Gastrocnemius medialis (tissue), 4 donors: ENCODE measurements at regions not wholly inside any gene's neighbourhood (a gene's known extent, or its start where the extent isn't known, plus 50 kb on each side); places are given as distances from the start of the nearest gene placed in this dataset.

ENCODE experiments used
- POLR2A ChIP-seq, 2 donors: fragments of 450-650 bp; IDR thresholded peaks; one replicate each; pipeline ENCODE4 v1.6.1; 2017; ENCODE audit warnings: antibody characterized with exemption in 2 of 2, mild to moderate bottlenecking in 2 of 2, moderate library complexity in 2 of 2
- TF ChIP-seq, protein P1 (sequence below), 5 experiments: fragments of 450-650 bp in 3 of 5; fragments of 200-600 bp in 2 of 5; sonication (generic) in 2 of 5; IDR thresholded peaks in 4 of 5; conservative IDR thresholded peaks in 1 of 5; 1 replicate in 4 of 5; 2 replicates in 1 of 5; pipeline ENCODE4 v1.5.1; 2016 to 2019; ENCODE audit warnings: antibody characterized with exemption in 5 of 5, mild to moderate bottlenecking in 3 of 5, moderate library complexity in 3 of 5

DNA sequence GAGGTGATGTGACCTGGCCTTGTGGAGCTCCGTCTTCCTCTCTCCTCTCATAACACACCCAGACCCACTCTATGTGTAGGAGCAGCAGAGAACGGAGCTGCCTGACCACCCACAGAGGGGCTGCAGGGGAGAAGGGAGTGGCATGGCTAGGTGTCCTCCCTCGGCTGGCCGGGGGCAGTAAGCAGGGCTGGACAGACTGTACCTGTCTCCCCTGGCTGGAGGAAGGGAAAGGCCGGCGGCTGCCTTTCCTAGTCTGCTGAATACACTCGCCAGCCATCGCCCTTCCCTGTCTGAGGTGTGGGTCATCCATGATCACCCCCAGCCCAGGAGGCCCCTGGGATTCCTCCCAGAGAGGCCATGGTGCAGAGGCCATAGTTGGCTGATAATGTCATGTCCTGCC is 187.2 kb upstream of the AJAP1 start:
- TF ChIP-seq POLR2A (IDR thresholded peaks at IDR 0.05): no peak
- TF ChIP-seq, protein P1, sequence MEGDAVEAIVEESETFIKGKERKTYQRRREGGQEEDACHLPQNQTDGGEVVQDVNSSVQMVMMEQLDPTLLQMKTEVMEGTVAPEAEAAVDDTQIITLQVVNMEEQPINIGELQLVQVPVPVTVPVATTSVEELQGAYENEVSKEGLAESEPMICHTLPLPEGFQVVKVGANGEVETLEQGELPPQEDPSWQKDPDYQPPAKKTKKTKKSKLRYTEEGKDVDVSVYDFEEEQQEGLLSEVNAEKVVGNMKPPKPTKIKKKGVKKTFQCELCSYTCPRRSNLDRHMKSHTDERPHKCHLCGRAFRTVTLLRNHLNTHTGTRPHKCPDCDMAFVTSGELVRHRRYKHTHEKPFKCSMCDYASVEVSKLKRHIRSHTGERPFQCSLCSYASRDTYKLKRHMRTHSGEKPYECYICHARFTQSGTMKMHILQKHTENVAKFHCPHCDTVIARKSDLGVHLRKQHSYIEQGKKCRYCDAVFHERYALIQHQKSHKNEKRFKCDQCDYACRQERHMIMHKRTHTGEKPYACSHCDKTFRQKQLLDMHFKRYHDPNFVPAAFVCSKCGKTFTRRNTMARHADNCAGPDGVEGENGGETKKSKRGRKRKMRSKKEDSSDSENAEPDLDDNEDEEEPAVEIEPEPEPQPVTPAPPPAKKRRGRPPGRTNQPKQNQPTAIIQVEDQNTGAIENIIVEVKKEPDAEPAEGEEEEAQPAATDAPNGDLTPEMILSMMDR (IDR thresholded peaks at IDR 0.05 in 4 of 5, conservative IDR thresholded peaks at IDR 0.05 in 1 of 5): no peak
